NCI-H774 (cell line): ENCODE measurements at regions not wholly inside any gene's neighbourhood (a gene's known extent, or its start where the extent isn't known, plus 50 kb on each side); places are given as distances from the start of the nearest gene placed in this dataset.
"Not testable (repeated sequence)": the region's sequence is repeated elsewhere in the genome, so short reads cannot be mapped to it uniquely, and the experiment has no call there.

Experiments used
- DNase-seq: peaks from one replicate; lab custom pipeline; 2025; lab: John Stamatoyannopoulos, UW

DNA sequence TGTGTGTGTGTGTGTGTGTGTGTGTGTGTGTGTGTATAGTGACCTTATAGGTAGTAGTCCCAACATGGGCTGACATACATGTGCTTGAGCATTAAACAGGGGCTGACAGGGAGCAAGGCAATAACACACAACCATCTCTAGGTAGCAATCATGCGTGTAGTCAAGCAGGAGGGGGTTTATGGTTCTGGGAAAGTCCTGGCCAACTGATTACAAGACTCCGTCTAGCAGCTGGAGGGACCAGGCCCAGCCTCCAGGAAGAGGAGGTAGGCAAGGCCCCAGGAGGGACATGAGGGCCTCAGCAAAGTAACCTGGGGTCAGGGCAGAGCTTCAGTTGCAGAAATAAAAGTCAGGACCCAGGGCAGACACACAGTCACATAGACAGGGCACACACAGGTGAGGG is 60.6 kb upstream of the E2F3 start:
- DNase-seq, result no peak

DNA sequence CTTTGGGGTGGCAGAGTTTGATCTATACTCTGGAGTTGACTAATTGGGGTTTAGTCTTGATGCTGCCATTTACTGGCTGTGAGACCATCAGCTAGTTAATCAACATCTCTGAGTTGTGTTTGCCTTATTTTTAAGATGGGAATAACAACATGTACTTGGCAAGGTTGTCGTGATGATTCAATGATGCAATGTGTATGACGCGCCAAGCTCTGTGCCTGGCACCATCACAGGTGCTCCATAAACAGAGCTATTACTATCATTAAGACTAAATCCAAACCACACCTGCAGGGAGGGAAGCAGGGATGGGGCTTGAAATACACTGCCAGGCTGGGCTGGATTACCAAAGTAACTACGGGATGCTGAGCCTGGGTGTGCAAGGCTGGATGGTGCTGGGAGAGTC is 60.1 kb upstream of the E2F3 start:
- no peak for DNase-seq

DNA sequence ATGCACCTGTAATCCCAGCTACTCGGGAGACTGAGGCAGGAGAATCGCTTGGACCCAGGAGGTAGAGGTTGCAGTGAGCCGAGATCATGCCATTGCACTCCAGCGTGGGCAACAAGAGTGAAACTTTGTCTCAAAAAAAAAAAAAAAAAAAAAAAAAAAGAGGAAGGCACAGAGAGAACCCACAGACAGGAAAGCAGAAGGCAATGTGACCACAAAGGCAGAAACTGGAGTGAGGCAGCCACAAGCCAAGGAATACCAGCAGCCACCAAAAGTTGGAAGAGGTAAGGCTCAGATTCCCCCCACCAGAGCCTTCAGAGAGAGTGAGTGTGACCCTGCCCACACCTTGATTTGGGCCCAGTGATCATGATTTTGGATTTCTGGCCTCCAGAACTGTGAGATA is 54.7 kb upstream of the E2F3 start:
- not testable (repeated sequence) for DNase-seq

DNA sequence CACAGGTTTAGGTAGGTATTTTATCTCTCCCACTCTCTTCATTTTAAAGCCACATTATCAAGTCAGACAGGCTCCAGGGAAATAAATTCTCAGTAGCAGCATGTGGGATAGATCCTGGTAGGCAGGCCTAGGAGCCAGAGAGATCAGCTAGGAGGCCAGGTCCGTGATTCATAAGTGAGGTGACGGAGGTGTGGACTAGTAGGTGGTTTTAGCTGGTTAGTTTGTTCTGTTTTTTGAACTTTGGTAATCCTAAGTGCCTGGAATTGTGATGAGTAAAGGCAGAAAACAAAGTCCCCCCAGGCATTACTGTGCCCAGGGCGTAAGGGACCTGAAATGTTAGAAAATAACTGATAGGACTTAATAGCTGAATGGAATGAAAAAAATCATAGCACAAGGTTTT is 53.6 kb upstream of the E2F3 start:
- no peak for DNase-seq

DNA sequence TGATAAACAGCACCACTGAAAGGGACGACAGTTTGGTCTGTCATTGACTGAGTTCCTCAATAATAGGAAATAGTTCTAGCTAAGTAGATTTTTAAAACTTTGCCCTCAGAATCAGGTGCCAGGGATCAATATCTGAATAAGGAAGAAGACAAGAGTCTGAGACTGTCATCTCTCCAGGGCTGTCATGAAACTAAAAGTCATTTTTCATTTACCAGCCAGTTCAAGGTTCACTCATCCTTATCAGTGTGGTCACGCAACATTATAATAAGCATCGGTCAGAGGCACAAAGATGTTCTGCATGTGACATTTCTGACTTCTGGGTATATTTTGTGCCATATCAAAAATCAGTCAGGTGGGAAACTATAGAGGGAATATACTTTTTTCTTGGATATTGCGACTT is 52.5 kb upstream of the E2F3 start:
- no peak for DNase-seq

DNA sequence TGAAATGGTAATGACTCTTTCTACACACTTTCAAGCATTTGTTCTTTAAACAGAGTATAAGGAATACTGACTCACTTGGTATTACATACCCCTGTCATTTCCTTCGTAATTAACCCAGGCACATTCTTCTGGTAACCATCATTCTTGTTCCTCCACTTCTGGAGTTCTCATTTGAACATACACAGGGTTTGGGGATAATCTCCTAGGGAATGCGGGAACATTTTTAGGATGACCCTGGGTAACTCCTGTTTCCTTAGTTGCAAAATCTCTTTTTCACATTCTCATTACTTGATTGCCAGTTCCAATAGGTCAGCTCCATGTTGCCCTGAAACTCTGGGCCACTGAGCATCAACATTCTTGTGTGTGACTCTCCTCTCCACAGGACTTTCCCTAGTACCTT is 51.5 kb upstream of the E2F3 start:
- DNase-seq, result no peak

DNA sequence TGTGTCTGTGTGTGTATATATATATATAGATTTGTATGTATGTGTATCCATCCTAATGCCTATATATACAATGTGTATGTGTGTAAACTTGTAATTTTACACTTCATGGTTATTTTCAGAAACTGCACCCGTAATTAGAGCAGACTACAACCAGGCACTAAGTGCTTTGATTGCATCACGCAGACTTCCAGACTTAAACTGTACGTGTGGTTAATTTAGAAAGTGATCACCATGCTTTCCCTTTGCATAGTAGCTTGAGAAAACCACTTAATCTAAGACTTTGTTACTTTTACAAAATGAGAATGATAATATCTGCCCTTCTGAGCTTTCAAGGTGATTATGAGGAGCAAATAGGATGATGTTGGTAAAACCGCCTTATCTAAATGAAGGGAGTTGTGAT is 50.1 kb upstream of the E2F3 start:
- DNase-seq, result no peak
